ENCODE measurements at regions not wholly inside any gene's neighbourhood (a gene's known extent, or its start where the extent isn't known, plus 50 kb on each side); places are given as distances from the start of the nearest gene placed in this dataset.

DNA sequence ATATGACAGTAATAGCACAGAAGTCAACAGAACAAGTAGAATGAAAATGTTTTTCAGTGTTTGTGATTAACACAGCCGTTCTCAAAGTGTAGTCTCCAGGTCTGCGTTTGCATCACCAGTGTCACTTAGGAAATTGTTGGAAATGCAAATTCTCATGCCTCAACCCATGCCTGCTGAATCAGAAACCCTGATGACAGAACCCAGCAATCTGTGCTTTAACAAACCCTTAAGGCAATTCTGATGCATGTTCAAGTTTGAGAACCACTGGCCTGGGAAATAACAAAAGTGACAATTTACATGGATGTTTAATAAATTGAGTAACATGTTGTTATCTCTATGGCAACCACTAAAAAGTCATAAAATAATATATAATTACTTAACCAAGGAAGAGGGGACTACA lies 103.1 kb upstream of the ATP11B start:
- ATAC-seq (no peak), DNase-seq (ENCODE audit: low read depth, low spot score) (no peak)
- ChIA-PET POLR2A (no interaction called here), CTCF (interaction anchor here (0.6 kb wide), 1 partner anchor 14 kb away, joined by 3 read pairs; no protein-coding TSS in a partner anchor)
- no peak overlapping the region for H3K27ac ChIP-seq (ENCODE audit: low read length)
- no peaks in the 10 kb centered on the region for H3K4me1 ChIP-seq (ENCODE audit: control insufficient read depth, insufficient read depth, low read length)
- no peak for TF ChIP-seq TCF7L2 (IDR thresholded peaks at IDR 0.05; ENCODE audit: low read depth, low read length)
- TF ChIP-seq SIN3A (IDR thresholded peaks at IDR 0.05; ENCODE audit: borderline replicate concordance, insufficient read depth, low read depth, low read length): no peak
- no peak for TF ChIP-seq CTCF (IDR thresholded peaks at IDR 0.05)
- no peak for TF ChIP-seq REST (IDR thresholded peaks at IDR 0.05; ENCODE audit: insufficient read depth in 1 of 2, low read depth in 2 of 2, low read length in 1 of 2)
- no peak for TF ChIP-seq POLR2AphosphoS5 (IDR thresholded peaks at IDR 0.05; ENCODE audit: low read depth, low read length)
- intact Hi-C loops (cut with micrococcal nuclease; ENCODE audit: unreplicated experiment) (no loop called here), in situ Hi-C loops (cut with HindIII; ENCODE audit: low pct_unique_long_range_greater_than_20kb, low sequenced_read_pairs) (no loop called here)
- no peaks in the 10 kb centered on the region for H3K36me3 ChIP-seq (ENCODE audit: control insufficient read depth, insufficient read depth, low read length)
- no TSS peak for BruUV-seq (replicated peaks)
- H3K9me3 ChIP-seq (ENCODE audit: control insufficient read depth, insufficient read depth, low read depth, low read length): no peaks in the 10 kb centered on the region
- no peak overlapping the region for H3K4me3 ChIP-seq (ENCODE audit: low read depth in 2 of 2, low read length in 2 of 2)
- peaks cover 34% of the 10 kb centered on the region for H3K27me3 ChIP-seq (ENCODE audit: control insufficient read depth, insufficient read depth, low read length)

DNA sequence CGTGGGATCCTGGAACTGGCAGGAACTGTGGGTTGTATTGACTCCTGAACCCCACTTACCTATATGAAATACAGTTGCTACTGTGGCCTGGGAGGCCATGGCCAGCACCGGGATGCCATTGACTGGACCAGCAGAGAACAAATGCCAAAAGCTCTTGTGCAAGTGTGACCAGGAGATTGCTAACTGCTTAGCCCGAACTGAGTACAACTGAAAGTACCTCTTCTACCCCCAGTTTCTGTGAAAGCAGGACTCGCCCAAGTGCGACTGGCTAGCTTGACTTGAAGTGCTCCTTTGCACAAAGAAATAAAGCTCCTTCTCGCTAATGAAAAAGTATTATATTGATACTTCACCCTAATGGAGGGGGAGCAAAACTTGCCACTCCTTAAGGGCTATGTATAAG lies 101.3 kb upstream of the ATP11B start:
- Histone ChIP-seq H3K27ac (ENCODE audit: low read length) (no peak overlapping the region), H3K4me3 (ENCODE audit: low read depth in 2 of 2, low read length in 2 of 2) (no peak overlapping the region), H3K27me3 (ENCODE audit: control insufficient read depth, insufficient read depth, low read length) (peaks cover 21% of the 10 kb centered on the region), H3K4me1 (ENCODE audit: control insufficient read depth, insufficient read depth, low read length) (no peaks in the 10 kb centered on the region; the same call in 1 of the 2 replicates), H3K9me3 (ENCODE audit: control insufficient read depth, insufficient read depth, low read depth, low read length) (no peaks in the 10 kb centered on the region), H3K36me3 (ENCODE audit: control insufficient read depth, insufficient read depth, low read length) (no peaks in the 10 kb centered on the region)
- ATAC-seq (peak; percentile 21; the same call in 1 of the 2 replicates), DNase-seq (ENCODE audit: low read depth, low spot score) (no peak)
- TF ChIP-seq REST (IDR thresholded peaks at IDR 0.05; ENCODE audit: insufficient read depth in 1 of 2, low read depth in 2 of 2, low read length in 1 of 2): no peak
- no peak for TF ChIP-seq SIN3A (IDR thresholded peaks at IDR 0.05; ENCODE audit: borderline replicate concordance, insufficient read depth, low read depth, low read length)
- TF ChIP-seq CTCF (IDR thresholded peaks at IDR 0.05): no peak
- no peak for TF ChIP-seq TCF7L2 (IDR thresholded peaks at IDR 0.05; ENCODE audit: low read depth, low read length)
- TF ChIP-seq POLR2AphosphoS5 (IDR thresholded peaks at IDR 0.05; ENCODE audit: low read depth, low read length): no peak
- intact Hi-C loops (cut with micrococcal nuclease; ENCODE audit: unreplicated experiment): no loop called here
- ChIA-PET POLR2A (no interaction called here), CTCF (no interaction called here)
- BruUV-seq (replicated peaks): no TSS peak
- in situ Hi-C loops (cut with HindIII; ENCODE audit: low pct_unique_long_range_greater_than_20kb, low sequenced_read_pairs): no loop called here

All from Panc1 (cell line).